Fibroblast of upper back skin (primary cell): ENCODE measurements at regions not wholly inside any gene's neighbourhood (a gene's known extent, or its start where the extent isn't known, plus 50 kb on each side); places are given as distances from the start of the nearest gene placed in this dataset.
"Not testable (repeated sequence)": the region's sequence is repeated elsewhere in the genome, so short reads cannot be mapped to it uniquely, and the experiment has no call there.

Source experiments
- DNase-seq: peaks from one replicate; pipeline ENCODE4 v3.0.0-alpha.2; 2013

DNA sequence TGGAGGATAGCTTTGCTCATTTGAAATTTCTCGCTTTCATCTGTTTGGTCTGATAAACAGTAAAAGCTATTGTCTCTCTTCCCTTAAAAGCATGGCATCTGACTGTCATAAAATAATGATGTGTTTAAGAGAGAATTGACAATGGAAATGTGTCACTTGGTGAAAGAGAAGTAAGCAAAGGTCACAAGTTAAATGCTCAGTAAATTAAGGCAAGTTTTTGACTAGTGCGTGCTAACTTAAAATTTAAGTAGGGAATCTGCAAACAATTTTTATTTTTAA, 161.6 kb upstream of the ANKRD50 start:
- DNase-seq = no peak

DNA sequence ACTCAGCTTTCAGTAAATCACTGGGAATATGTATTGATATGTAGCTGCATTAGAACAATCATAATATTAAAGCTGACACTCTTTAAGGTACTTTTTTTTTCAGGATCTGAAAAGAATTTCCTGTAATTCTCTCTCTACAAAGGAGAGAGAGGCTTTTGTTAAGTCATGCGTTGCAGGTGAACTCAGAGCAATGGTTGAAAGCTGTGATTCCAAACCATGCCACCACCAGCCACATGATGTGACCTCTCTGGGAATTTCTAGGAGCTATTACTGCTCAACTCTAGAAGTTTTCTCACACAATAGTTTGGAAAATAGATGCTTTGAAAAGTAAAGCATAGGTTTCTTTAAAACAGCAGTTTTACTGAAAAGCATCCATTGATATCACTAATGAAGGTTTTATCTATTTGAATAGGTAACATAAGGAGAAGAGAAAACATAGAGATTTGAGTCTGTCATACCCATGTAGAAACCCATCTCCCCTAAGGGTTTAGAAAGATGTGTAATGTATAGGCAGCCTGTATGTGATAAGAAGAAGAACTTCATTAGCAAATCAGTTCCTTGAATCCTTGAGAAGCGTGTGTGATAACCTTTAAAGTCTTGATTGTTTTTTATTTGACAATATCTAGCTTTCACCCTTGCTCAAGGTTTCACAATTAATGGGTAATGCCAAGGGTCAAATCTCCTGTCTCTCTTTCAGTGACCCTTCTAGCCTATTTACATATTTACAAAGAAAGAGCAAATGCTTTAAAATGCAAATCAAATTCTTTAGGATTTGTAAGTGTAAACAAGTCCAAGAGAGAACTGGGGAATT, 161.0 kb upstream of the ANKRD50 start:
- DNase-seq = no peak

DNA sequence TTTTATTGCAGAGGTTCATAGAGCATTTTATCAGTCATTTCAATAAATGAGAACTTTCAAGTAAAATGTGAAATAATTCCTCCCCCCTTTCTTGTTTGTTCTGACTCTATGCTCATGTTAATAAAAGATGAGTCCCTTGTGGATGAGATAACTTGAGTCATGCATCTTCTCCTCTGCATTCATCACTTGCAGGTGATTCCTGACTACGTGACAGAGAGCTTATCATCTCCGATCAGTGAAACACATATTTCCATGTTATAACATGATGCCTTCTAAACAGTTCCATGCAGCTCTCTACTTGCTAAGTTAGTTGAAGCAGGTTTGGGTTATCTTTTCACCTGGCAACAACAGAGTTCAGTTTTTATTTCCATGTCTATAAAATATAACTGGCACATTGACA, 160.1 kb upstream of the ANKRD50 start:
- DNase-seq = no peak

DNA sequence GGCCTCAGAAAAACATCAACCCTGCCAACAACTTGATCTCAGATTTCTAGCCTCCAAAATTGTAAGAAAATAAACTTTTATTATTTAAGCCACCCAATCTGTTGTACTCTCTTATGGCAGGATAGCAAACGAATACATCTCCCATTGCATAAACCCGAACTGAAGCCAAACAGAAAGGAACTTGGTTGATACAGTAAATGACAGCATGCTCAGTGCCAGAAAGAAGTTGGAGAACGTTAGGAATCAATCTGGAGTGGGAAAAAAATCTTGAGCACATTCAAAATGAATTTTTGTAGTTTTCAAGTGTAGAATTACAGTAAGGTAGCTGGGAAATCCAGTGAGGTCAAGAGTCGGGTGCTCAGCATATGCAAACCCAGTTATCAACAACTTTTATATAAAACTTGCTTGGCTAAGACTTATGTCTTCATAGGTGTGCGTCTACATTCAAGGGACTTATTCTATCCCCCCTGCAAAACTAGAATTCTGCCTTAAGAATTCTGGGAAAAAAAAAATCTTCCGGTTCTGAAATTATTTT, 157.5 kb upstream of the ANKRD50 start:
- no peak for DNase-seq

DNA sequence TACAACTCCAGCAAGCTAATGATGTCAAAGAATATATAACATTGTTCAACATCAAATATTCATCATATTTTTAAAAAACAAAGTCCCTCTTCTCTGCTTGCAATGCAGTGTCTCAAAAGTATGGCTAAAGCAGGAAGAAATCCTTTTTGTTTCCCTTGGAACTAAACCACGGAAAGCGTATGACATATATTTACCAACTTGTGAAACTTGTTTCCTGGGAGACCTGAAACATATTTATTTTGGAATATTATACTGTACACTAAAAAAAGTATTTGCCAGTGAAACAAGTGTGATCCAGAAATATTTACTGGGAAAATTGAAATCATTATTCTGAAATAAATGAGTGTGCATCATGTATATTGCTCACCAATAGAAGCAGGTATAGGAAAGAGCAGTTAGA, 156.0 kb upstream of the ANKRD50 start:
- DNase-seq = no peak

DNA sequence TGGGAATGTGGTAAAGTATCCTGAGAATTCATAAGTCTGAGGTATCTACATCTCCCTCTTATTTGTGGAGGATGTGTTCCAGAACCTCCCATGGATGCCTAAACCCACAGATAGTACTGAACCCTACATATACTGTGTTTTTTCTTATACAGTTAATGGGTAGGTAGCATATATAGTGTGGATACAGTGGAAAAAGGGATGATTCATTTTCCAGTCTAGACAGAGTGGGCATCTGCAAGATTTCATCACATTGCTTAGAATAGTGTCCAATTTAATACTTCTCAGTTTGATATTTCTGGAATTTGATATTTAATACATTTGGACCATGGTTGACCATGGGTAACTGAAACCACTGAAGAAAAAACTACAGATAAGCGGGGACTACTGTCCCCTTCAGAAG, 155.0 kb upstream of the ANKRD50 start:
- DNase-seq = peak; percentile 65

DNA sequence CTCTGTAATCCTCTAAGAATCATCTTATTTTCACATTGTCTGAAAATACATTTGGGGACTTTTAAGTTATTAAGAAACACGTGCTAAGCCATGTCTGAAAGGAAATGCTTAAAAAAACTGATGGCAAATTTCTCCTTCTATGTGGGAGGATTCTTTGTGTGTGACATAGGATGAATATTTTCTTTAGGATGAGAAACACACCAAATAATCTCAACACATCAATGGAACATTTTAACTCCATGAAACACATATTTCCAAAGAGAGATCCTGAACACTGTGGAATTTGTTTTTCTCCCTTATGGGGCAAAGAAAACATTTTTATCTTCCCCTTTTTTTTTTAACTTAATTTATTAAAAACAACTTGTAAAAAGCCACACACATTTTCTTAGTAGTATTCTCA, 153.8 kb upstream of the ANKRD50 start:
- peak; percentile 16 for DNase-seq

DNA sequence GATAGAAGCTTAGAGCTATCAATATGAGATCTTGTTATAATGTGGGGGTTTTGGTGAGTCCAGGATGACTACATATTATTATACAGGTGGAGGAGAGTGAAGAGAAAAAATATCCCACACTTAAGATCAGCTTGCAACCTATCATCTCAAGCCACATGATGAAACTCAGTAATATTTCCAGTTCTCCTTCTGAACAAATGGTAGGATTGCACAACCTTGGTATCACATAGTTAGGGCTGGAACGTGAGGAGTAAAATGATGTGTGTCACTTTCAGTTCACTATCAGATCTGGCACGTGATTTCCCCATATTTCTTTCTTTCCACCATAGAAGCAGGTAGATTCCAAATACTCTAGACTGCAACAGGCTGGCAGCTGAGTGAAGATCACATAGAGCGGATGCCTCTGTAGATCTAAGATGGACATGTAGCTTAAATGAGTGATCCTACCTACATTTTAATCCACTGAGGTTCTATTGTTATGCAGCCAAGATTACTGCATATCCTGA, 150.6 kb upstream of the ANKRD50 start:
- no peak for DNase-seq

DNA sequence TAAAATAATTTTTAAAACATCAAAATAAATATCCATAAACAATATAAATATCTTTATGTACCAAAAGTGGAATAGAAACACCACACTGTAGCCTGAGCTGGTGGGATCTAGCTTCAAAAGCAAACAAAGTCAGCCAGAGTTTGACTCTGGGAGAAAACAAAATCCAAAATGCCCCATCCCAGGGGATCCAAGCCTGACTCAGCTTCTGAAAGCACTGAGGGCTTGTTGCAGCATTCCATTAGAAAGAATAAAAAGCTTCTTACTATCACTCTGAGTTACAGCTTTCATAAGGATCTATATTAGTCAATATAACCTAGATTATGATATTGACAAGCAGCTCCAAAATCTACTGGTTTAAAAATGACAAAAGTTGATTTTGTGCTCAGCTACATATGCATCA, 149.7 kb upstream of the ANKRD50 start:
- DNase-seq = peak; percentile 47

DNA sequence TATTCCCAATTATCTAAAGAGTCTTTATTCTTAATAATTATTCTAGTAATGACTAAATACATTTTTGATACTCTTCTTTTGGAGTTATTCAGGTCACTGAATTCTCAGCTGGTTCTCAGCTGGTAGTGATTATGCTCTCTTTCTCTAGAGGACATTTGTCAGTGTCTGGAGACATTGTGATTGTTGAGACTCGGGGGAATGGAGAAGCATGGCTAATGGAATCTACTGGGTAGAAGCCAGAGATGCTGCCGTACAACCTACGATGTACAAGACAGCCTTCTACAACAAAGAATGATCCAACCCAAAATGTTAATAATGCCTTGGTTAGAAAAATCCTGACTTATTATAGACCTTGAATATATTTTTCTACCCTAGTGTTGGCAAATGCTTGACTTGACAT, 149.2 kb upstream of the ANKRD50 start:
- DNase-seq = peak; percentile 43

DNA sequence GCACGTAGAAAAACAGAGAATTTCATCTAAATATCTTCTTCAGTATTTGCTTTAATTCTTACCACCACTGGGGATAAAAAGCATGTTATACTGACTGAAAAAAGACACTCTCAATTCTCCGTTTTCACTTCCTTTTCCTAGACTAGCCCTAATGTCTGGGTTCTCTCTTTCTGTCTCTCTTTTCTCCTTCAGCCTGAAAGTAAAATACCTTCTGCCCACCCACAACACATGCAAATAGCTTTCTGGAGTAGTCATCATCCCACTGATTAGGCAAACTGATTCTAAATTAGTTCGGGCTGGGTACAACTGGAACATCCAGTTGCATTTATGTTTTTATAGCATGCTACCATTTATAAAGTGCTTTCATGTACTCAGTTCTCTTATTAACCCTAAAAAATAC, 142.4 kb upstream of the ANKRD50 start:
- peak; percentile 53 for DNase-seq

DNA sequence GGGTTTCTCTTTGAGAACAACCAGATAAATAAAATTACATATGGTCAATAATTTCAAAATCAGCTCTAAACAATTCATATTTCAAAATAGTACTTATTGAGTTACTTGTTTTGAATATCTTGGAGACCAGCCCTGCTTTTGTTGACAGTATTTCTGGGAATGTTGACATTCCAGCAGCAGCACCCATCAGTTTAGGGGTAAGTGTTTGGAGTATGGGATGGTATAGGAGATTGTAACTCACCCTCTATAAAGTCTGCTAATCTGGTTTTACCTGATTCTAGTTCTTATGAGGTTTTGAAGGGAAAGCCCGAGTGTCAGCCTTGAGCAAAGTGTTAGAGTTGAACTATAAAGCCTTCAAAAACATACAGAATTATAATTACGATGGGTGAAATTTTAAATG, 139.2 kb upstream of the ANKRD50 start:
- no peak for DNase-seq

DNA sequence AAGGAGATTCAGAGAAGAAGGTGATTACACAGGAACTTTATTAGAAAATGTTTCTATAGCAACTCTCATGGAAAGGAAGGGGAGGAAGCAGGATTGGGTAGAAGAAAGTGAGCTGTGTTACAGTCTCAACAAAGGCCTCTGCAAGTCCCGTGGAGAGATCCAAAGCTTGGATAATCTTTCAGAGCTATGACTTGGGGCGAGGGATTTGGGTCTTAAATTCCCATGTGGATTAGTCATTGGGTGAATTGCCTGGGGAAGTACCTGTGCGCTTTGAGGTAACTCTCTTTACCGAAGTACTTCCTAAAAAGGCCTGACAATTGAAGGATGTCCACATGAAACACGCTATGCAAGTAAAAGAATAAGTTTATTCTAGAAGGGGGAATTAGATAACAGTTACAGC, 133.8 kb upstream of the ANKRD50 start:
- no peak for DNase-seq

DNA sequence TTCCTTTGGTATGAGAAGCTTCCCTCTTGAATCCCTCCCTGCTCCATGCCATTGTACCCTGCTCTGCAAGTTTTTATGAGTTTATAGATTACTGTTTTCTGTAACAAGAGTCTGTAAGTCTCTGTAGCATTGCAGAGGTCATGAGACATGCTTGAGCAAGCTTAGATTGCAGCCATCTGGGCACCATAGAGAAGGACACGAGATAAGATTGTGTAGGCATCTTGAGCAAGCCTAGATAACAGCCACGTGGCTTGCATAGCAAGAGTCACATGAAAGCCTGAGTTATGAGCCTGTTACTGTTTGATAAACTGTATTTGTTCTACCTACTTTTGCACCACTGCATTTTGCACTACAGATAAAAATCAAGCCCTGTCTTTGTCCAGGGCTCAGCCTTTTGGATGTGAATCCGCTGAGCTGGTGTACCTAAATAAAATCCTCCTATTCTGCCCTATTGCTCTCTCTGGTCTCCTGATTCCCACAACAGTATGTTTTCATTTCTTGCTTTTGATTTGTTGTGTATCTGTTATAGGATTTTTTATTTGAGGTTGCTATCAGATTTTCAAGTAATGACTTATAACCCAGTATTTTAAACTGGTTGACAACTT, 127.4 kb upstream of the ANKRD50 start:
- DNase-seq = no peak

DNA sequence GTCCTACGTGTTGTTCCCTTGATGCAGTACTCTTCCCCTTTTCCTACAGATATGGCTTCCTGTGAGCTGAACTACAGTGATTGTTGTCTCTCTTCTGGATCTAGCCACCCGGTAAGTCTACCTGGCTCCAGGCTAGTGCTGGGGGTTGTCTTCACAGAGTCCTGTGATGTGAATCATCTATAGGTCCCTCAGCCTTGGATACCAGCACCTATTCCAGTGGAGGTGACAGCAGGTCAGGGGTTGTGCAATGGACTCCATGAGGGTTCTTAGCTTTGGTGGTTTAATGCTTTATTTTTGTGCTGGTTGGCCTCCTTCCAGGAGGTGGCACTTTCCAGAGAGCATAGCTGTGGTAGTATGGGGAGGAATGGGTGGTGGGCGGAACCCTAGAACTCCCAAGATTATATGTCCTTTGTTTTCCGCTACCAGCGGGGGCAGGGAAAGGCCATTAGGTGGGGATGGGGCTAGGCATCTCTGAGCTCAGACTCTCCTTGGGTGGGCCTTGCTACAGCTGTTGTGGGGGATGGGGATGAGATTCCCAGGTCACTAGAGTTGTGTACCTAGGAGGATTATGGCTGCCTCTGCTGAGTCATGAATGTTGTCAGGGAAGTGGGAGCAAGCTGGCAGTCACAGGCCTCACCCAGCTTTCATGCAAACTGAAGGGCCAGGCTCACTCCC, 121.4 kb upstream of the ANKRD50 start:
- no peak for DNase-seq

DNA sequence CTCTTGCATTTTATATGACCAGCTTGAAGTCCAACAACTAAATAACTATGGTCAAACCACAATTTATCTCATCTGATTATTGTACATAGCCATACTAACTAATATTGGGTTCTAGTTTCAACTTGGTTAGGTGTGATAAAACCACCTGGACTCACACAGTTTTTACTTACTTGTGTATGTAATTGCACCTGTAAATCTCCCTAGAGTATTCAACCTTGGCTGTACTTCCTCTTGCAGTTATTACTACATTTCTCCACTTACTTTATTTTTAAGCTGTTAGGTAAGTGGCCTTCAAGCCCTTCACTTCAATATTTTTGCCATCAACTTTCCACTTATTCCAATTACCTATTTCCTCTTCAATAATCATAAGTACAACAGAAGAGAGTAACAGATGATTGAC, 115.8 kb upstream of the ANKRD50 start:
- DNase-seq = no peak

DNA sequence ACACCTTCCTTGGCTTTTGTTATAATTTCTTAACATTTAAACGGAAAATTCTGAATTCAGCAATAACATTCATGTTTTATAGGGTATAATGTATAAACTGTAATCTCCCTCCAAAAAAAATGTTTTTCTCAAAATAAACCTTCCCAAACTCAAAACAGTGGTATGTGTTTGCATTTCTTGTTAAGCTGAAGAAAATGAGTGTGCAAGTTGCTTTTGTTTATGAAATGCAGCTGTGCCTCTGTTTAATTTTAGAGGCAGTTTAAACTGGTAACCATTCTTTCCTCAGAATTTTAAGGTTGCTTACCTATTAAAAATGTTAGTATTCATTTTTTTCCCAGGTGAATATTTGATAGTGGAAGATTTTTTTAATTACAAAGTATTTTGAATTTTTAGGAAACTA, 105.0 kb upstream of the ANKRD50 start:
- DNase-seq = no peak

DNA sequence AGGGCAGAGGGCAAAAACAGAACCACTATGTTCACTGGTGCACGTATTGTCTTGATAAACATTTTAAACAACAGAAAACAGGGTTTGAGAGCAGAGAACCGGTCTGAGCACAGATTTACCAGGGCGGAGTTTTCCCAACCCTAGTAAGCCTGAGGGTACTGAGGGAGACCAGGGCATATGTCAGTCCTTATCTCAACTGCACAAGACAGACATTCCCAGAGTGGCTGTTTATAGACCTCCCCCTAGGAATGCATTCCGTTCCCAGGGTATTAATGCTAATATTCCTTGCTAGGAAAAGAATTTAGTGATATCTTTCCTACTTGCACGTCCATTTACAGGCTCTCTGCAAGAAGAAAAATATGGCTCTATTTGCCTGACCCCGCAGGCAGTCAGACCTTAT, 99.7 kb upstream of the ANKRD50 start:
- DNase-seq = not testable (repeated sequence)

DNA sequence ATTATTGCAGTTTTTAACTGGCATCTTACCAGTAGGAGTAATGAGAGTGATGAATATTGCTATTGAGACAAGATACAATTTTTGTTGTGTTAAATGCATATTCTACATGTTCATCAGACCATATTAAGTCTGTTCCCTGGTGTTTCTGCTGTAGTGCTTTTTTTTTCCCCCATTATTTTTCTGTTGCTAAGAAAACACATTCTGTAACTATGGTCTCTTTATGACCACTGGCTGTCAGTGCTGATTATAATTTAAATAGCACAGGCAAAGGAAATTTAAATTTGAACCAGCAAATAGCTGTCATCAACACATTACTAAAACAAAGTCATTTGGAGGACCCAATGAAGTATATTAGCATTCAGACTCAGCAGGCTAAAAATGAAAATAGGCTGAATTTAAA, 98.3 kb upstream of the ANKRD50 start:
- no peak for DNase-seq

DNA sequence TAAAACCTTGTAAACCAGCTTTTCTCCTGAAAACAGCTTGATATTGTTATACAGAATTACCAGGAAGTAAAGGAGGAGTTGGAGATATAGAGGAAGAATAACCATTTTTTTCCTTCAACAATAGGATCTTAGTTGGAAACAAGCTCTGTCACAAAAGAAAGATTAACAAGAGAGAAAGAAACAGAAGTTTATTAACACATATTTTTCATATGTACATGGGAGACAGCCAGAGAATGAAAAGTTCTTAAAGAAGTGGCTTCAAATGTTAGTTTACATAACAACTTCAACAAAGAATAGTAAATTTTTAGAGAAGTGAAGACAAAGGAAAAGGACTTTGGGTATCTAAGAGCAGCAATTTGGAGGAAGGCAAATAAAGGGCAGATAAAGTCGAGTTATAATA, 94.9 kb upstream of the ANKRD50 start:
- no peak for DNase-seq

DNA sequence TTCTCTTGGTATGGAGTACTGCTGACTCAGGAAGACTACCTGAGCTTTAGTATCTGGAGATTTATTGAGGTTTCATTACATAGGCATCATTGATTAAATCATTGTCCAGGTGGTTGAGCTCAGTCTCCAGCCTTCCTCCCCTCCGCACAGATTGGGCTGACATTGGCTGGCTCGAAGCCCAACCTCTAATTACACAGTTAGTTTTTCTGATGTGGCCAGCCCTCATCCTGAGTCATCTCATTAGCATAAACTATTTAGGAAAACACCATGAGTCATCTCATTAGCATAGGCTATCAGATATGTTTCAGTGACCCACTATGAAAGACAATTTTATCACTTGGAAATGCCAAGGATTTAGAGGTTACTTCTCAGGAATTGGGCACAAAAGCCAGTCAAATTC, 93.9 kb upstream of the ANKRD50 start:
- DNase-seq = peak; percentile 29

DNA sequence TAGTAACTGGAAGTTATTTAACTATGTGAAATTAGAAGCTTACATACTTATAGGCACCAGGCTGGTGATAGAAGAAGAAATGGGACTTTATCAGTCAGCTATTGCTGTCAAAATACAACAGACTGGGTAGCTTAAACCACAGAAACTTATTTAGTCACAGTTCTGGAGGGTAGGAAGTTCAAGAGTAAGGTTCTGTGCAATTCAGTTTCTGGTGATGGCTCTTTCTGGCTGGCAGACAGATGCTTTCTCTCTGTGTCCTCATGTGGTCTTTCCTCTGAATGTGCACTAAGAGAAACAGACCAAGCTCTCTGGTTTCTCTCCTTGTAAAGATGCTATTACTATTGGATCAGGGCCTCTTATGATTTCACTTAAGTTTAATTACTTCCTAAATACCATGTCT, 92.1 kb upstream of the ANKRD50 start:
- DNase-seq = peak; percentile 21

DNA sequence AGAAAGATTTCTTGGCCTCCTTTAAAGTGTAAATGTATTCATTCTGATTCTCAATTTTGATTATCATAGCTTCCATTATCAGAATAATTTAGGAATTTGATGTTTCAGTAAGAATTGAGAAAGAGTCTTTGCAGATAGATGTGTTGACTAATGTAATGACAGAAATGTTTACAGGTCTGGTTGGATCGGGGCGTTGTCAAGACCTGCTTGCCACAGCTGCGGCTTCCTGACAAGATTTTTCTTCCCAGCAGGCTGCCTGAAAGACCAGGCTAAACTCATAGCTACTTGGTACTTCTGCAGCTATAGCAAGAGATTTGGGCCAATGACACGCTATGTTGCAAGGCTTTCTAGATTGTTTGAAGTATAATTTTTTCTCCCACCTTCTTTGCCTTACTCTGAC, 91.5 kb upstream of the ANKRD50 start:
- DNase-seq = no peak

DNA sequence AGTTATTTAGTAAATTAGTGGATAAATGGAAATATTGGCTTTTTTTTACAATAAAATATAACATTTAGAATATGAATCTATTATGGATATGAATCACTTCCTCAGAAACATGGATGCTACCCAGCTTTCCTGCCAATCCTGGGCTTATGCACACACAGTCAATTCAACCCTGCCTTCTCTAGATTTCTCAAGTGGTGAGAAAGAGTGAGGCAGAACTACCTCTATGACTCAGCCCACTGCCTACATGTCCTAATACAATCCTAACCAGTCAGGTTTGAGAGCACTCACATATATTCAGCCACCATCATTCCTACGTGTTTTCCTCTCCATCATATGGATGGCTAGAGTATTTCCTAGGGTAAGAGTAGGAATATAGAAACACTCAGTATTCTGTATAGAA, 91.1 kb upstream of the ANKRD50 start:
- DNase-seq = peak; percentile 24
